Stimulated activated CD4-positive, alpha-beta T cell treated with anti-CD3 and anti-CD28 coated beads, Interleukin-1b, Interleukin-23, amount 100 ng/mL, for 48 hours (primary cell): ENCODE measurements at regions not wholly inside any gene's neighbourhood (a gene's known extent, or its start where the extent isn't known, plus 50 kb on each side); places are given as distances from the start of the nearest gene placed in this dataset.

Experiments used
- DNase-seq: peaks from one replicate; pipeline ENCODE4 v3.0.0-alpha.2; 2020

GRCh38 chr10:62634576-62634975 is 169.9 kb upstream of the ADO start:
- no peak for DNase-seq

GRCh38 chr10:62635127-62635526 is 169.4 kb upstream of the ADO start:
- DNase-seq = no peak

GRCh38 chr10:62636825-62637248 is 167.7 kb upstream of the ADO start:
- DNase-seq = no peak

- DNase-seq = peak; percentile 81
These were observed 167.1 kb upstream of the ADO start for GRCh38 chr10:62637249-62638061.

- no peak for DNase-seq
These were observed 166.4 kb upstream of the ADO start for GRCh38 chr10:62638062-62638477.

GRCh38 chr10:62639144-62639543 is 165.4 kb upstream of the ADO start:
- no peak for DNase-seq

GRCh38 chr10:62640411-62640810 is 164.1 kb upstream of the ADO start:
- no peak for DNase-seq

- peak; percentile 12 for DNase-seq
These were observed 160.6 kb upstream of the ADO start for GRCh38 chr10:62643606-62644587.

GRCh38 chr10:62647375-62648092 is 157.0 kb upstream of the ADO start:
- DNase-seq = no peak

GRCh38 chr10:62648921-62649320 is 155.6 kb upstream of the ADO start:
- DNase-seq = no peak

- no peak for DNase-seq
These were observed 154.1 kb upstream of the ADO start for GRCh38 chr10:62650411-62650810.

GRCh38 chr10:62651341-62651740 is 153.2 kb upstream of the ADO start:
- no peak for DNase-seq

- DNase-seq = no peak
These were observed 152.4 kb upstream of the ADO start for GRCh38 chr10:62652114-62652513.

- DNase-seq = no peak
These were observed 152.0 kb upstream of the ADO start for GRCh38 chr10:62652564-62652963.

GRCh38 chr10:62653254-62653653 is 151.3 kb upstream of the ADO start:
- DNase-seq = no peak

GRCh38 chr10:62654966-62655336 is 149.6 kb upstream of the ADO start:
- no peak for DNase-seq

- peak; percentile 15 for DNase-seq
These were observed 149.1 kb upstream of the ADO start for GRCh38 chr10:62655337-62655994.

- DNase-seq = no peak
These were observed 147.2 kb upstream of the ADO start for GRCh38 chr10:62657244-62657835.

- DNase-seq = no peak
These were observed 146.0 kb upstream of the ADO start for GRCh38 chr10:62658516-62658915.

- no peak for DNase-seq
These were observed 143.4 kb upstream of the ADO start for GRCh38 chr10:62661143-62661542.

GRCh38 chr10:62662486-62662885 is 142.0 kb upstream of the ADO start:
- DNase-seq = no peak

- DNase-seq = no peak
These were observed 138.7 kb upstream of the ADO start for GRCh38 chr10:62665771-62666170.
